Stimulated activated effector memory CD8-positive, alpha-beta T cell treated with anti-CD3 and anti-CD28 coated beads, Interleukin-12 subunit alpha, Interleukin-12 subunit beta, amount 100 ng/mL, for 72 hours (primary cell): ENCODE measurements at regions not wholly inside any gene's neighbourhood (a gene's known extent, or its start where the extent isn't known, plus 50 kb on each side); places are given as distances from the start of the nearest gene placed in this dataset.
"Not testable (repeated sequence)": the region's sequence is repeated elsewhere in the genome, so short reads cannot be mapped to it uniquely, and the experiment has no call there.

Source experiments
- ATAC-seq: fragments of 150-1000 bp; cut with Tn5 transposase; 2 replicates; pipeline ENCODE4 v1.10.0; 2021
- DNase-seq, 2 donors: peaks; one replicate each; pipeline ENCODE4 v3.0.0; 2021 to 2022; ENCODE audit warnings: low spot score in 2 of 2
- H3K27ac Mint-ChIP-seq: one replicate; pipeline ENCODE4 v1.8.0; 2022; ENCODE audit warnings: mild to moderate bottlenecking, mixed read lengths
- H3K36me3 Mint-ChIP-seq: one replicate; pipeline ENCODE4 v1.8.0; 2022; ENCODE audit warnings: mild to moderate bottlenecking, mixed read lengths
- H3K4me1 Mint-ChIP-seq: one replicate; pipeline ENCODE4 v1.8.0; 2022; ENCODE audit warnings: mixed read lengths
- H3K4me3 Mint-ChIP-seq: one replicate; pipeline ENCODE4 v1.8.0; 2022; ENCODE audit warnings: mild to moderate bottlenecking, mixed read lengths
- H3K9me3 Mint-ChIP-seq: one replicate; pipeline ENCODE4 v1.8.0; 2022; ENCODE audit warnings: mixed read lengths

DNA sequence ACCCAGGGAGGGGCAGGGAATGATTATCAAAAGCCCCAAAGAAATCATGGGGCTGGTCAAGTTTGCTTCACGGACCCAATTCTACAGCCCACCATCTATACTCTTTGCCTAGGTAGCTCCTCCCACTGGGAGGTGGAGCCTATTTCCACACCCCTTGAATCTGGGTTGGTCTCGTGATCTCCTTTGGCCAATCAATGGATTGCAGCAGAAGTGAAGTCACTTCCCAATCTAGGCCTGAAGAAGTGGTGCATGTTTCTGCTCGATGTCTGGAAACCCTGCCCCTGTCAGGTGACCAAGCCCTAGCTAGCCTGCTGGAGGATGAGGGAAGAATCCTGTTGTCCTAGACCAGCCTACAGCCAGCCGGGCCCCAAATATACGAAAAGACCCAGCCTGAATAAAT, 86.3 kb upstream of the ADGRE5 start:
- not testable (repeated sequence) for H3K4me3 Mint-ChIP-seq, H3K9me3 Mint-ChIP-seq, H3K27ac Mint-ChIP-seq, H3K4me1 Mint-ChIP-seq, H3K36me3 Mint-ChIP-seq
- DNase-seq (peak in 1 of 2 donors; percentile 52), ATAC-seq (peak; percentile 71)

DNA sequence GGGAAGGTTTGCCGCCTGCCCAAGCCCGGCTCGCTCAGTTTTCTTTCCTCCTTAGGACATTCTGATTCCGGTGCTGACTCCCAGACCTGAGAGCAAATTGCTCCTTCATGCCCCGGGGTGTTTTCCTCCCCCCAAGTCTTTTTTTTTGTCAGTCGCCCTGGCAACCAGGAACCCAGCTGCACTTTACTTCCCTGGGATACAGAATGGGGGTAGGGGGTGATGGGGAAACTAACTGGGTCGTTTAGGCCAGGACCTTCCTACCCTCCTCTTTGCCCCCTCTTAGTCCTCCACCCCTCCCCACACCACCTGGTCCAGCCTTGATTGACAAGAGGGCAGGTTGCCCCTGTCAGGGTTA, 87.5 kb upstream of the ADGRE5 start:
- H3K27ac Mint-ChIP-seq, H3K9me3 Mint-ChIP-seq, H3K4me1 Mint-ChIP-seq, H3K36me3 Mint-ChIP-seq, ATAC-seq, DNase-seq, H3K4me3 Mint-ChIP-seq: not testable (repeated sequence)

DNA sequence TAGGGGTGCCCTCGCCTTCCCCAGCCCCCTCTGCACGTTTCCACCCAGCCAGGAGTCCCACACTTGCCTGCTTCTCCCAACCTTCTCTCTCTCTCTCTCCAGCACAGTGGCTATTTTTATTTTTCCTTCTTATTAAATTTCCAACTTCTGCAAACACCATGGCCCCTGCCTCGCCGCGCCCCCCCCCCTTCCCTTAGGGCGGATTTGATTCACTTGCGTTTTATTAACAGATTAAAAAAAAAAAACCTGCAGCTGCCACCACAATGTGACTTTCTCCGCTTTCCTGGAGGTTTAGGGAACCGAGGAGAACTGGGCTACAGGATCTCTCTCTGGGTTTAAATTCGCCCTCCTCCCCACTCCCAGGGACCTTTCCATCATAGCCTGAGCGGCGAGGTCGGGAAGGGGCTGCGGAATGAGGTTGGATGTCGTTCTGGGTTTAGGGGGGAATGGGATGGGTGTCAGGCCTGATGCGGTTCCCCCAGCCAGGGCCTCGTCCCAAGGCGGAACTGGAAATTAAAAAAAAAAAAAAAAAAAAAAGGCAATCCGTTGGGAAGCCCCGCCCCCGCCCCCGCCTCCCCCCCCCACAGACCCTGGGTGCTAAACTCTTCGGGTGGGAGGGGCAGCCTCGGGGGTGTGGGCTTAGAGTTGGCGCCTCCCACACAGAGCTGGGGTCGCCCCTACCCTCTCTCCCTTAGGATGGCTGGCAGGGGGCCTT, 87.3 kb upstream of the ADGRL1 start:
- ATAC-seq, H3K4me1 Mint-ChIP-seq, H3K4me3 Mint-ChIP-seq, H3K9me3 Mint-ChIP-seq, H3K36me3 Mint-ChIP-seq, H3K27ac Mint-ChIP-seq, DNase-seq: not testable (repeated sequence)

DNA sequence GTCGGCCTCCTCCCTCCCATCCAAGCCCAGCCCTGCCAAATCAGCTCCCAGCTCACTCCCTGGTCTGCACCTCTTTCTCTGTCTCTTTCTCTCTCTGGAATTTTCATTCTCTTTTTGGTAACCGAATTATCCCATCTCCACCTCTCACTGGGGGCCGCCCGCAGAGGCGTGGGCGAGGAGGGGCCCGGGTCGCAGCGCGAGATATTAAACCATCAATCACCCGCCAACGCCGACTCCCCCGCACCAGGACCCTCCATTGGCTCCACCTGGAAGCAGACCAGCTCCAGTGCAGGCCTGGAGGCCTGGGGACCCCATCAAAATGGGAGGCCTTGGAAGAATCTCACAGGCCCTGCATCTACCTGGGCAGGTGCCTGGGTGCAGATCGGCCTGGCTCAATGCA, 83.8 kb upstream of the ADGRL1 start:
- H3K27ac Mint-ChIP-seq, H3K4me3 Mint-ChIP-seq, H3K9me3 Mint-ChIP-seq, H3K36me3 Mint-ChIP-seq, H3K4me1 Mint-ChIP-seq, ATAC-seq, DNase-seq: not testable (repeated sequence)

DNA sequence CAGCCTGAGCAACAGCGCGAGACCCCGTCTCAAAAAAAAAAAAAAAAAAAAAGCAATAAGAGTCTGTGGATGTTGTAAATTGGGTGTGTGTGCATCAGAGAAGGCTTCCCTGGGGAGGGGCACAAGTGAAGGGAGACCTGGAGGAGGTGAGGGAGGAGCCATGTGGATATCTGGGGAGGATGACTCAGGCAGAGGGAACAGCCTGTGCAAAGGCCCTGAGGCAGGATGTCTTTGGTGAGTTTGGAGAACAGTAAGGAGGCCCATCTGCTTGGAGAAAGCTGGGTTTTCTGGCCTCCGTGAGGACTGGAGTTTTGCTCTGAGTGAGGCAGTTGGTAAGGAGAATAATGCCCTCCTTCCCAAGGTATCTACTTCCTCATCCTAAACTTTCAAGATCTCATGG, 81.9 kb upstream of the ADGRL1 start:
- not testable (repeated sequence) for H3K9me3 Mint-ChIP-seq, H3K4me3 Mint-ChIP-seq, ATAC-seq, H3K27ac Mint-ChIP-seq, H3K36me3 Mint-ChIP-seq, DNase-seq
- H3K4me1 Mint-ChIP-seq = peaks cover 14% of the 10 kb centered on the region

DNA sequence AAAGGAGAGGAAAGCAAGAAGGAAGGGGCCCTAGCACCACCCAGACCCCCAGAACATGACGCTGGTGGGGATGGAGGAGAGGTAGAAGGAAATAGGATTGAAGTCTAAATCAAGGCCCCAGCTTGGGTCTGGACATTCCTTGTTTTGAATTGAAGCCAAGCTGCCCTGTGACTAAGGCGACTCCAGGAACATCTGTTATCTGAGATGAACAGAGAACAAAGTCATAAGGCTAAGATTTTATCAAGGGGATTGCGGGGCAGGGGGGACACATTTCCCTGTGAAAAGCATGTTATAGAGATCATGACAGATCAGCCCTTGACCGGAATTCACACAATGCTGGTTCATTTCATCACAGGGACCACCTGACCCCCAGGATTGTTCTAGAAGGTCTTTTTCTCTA, 80.6 kb upstream of the ADGRL1 start:
- not testable (repeated sequence) for H3K36me3 Mint-ChIP-seq, H3K9me3 Mint-ChIP-seq, DNase-seq, H3K4me3 Mint-ChIP-seq, H3K27ac Mint-ChIP-seq, ATAC-seq
- H3K4me1 Mint-ChIP-seq = peaks cover 14% of the 10 kb centered on the region

- peaks cover 14% of the 10 kb centered on the region for H3K4me1 Mint-ChIP-seq
- H3K27ac Mint-ChIP-seq, H3K36me3 Mint-ChIP-seq, H3K4me3 Mint-ChIP-seq, ATAC-seq, DNase-seq, H3K9me3 Mint-ChIP-seq: not testable (repeated sequence)
Observed at GRCh38 chr19:14285726-14286125, 79.8 kb upstream of the ADGRL1 start.

DNA sequence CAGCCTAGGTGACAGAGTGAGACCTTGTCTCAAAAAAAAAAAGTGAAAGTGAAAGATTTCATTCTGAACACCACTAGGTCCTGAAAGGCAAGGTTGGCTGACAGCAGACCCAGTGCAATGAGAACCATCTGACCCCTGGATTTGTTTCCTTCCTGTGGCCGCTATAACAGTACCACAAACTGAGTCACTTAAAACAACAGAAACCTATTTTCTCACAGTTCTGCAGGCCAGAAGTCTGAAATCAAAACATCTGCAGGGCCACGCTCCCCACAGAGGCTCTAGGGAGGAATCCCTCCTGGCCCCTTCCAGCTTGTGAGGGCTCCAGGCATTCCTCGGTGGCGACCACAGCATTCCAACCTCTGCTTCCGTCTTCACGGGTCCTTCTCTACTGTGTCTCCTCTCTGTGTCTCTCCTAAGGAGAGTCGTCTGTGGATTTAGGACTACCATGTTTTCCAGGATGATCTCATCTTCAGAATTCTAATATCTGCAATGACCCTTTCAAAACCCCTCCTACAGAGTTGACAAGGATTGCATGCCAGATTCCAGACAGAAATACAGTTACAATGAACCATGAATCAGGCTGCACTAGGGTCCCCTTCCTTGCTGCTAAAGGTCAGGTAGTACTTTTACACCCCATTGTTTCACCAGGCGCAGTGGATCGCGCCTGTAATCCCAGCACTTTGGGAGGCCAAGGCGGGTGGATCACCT, 78.0 kb upstream of the ADGRL1 start:
- peak in 1 of 2 donors; percentile 53 for DNase-seq

DNA sequence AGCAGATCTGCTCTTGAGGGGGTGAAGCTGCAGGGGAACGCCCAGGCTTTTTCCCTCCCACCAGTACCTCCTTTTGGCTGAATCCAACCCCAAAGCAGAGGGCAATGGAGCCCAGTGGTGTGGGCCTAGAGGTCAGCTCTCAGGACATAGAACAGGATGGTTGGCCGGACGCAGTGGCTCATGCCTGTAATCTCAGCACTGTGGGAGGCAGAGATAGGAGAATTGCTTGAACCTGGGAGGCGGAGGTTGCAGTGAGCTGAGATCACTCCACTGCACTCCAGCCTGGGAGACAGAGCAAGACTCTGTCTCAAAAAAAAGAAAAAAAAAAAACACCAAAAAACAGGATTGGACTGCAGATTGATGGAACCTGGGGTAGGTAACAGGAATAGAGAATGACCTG, 73.3 kb upstream of the ADGRL1 start:
- not testable (repeated sequence) for H3K36me3 Mint-ChIP-seq, DNase-seq, H3K4me3 Mint-ChIP-seq, ATAC-seq, H3K27ac Mint-ChIP-seq, H3K9me3 Mint-ChIP-seq
- H3K4me1 Mint-ChIP-seq = peaks cover 19% of the 10 kb centered on the region

More for the DNA sequence above, 78.0 kb upstream of the ADGRL1 start:
- not testable (repeated sequence) for H3K9me3 Mint-ChIP-seq, H3K27ac Mint-ChIP-seq, H3K36me3 Mint-ChIP-seq
- Mint-ChIP-seq H3K4me1 (peaks cover 14% of the 10 kb centered on the region), H3K4me3 (peak overlapping the region; percentile 32)
- ATAC-seq = peak; percentile 98

DNA sequence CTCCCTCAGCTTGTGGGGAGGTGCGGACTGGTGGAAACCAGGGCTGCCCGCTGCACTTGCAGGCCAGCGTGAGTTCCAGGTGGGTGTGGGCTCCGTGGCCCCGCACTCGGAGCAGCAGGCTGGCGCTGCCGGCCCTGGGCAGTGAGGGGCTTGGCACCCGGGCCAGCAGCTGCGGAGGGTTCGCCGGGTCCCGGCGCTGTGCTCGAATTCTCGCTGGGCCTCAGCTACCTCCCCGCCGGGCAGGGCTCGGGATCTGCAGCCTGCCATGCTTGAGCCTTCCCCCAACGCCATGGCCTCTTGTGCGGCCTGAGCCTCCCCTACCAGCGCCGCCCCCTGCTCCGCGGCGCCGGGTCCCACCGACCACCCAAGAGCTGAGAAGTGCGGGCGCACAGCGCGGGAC, 71.6 kb upstream of the ADGRL1 start:
- H3K27ac Mint-ChIP-seq = no peak overlapping the region
- H3K9me3 Mint-ChIP-seq = peaks cover 6% of the 10 kb centered on the region
- DNase-seq (no peak), ATAC-seq (no peak)
- no peak overlapping the region for H3K4me3 Mint-ChIP-seq
- H3K4me1 Mint-ChIP-seq = peaks cover 13% of the 10 kb centered on the region
- H3K36me3 Mint-ChIP-seq = peaks cover 7% of the 10 kb centered on the region

DNA sequence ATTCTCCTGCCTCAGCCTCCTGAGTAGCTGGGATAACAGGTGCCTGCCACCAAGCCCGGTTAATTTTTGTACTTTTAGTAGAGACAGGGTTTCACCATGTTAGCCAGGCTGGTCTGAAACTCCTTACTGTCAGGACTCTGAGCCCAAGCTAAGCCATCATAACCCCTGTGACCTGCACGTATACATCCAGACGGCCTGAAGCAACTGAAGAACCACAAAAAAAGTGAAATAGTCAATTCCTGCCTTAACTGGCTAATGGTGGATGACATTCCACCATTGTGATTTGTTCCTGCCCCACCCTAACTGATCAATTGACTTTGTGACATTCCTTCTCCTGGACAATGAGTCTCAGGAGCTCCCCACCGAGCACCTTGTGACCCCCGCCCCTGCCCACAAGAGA, 69.9 kb upstream of the ADGRL1 start:
- H3K9me3 Mint-ChIP-seq, H3K36me3 Mint-ChIP-seq, ATAC-seq, DNase-seq, H3K4me3 Mint-ChIP-seq: not testable (repeated sequence)
- H3K4me1 Mint-ChIP-seq = peaks cover 13% of the 10 kb centered on the region
- peak overlapping the region; percentile 82 for H3K27ac Mint-ChIP-seq

- H3K4me3 Mint-ChIP-seq = no peak overlapping the region
- H3K4me1 Mint-ChIP-seq = peaks cover 13% of the 10 kb centered on the region
- DNase-seq = no peak
- peaks cover 6% of the 10 kb centered on the region for H3K9me3 Mint-ChIP-seq
- H3K27ac Mint-ChIP-seq = no peak overlapping the region
- ATAC-seq = no peak
- H3K36me3 Mint-ChIP-seq = peaks cover 6% of the 10 kb centered on the region
Observed at GRCh38 chr19:14272623-14273022, 66.7 kb upstream of the ADGRL1 start.

DNA sequence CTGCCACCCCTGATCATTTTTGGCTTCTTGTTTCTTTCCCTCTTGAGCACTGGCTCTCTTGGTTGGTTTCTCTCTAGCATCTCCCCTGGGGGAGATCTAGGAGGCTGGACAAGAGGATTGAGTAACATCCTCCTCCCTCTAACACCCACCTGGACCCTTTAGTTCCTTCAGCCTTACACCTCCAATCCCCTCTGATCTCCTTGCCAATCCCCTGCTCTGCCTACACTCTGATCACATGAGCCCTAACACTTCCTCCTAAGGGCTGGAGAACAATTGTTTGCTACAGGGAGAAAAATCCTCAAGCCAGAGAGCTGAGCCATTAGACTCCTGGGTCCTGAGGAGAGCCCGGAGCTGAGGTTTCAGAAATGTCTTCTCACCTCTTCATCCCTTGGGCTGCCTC, 65.9 kb upstream of the ADGRL1 start:
- ATAC-seq (no peak), DNase-seq (no peak)
- H3K36me3 Mint-ChIP-seq = peaks cover 6% of the 10 kb centered on the region
- no peak overlapping the region for H3K27ac Mint-ChIP-seq
- peaks cover 6% of the 10 kb centered on the region for H3K9me3 Mint-ChIP-seq
- peaks cover 13% of the 10 kb centered on the region for H3K4me1 Mint-ChIP-seq
- no peak overlapping the region for H3K4me3 Mint-ChIP-seq

DNA sequence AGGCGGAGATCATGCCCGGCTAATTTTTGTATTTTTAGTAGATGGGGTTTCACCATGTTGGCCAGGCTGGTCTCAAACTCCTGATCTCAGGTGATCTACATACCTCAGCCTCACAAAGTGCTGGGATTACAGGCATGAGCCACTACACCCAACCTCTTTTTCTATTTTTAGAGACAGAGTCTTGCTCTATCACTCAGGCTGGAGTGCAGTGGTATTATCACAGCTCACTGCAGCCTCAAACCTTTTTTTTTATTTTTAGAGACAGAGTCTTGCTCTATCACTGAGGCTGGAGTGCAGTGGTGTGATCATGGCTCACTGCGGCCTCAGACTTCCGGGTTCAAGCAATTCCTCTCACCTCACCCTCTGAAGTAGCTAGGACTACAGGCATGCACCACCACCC, 64.6 kb upstream of the ADGRL1 start:
- H3K27ac Mint-ChIP-seq = not testable (repeated sequence)

GRCh38 chr19:14267224-14267741, 61.3 kb upstream of the ADGRL1 start:
- H3K27ac Mint-ChIP-seq = no peak overlapping the region
- ATAC-seq (no peak), DNase-seq (no peak)
- H3K4me1 Mint-ChIP-seq = no peaks in the 10 kb centered on the region
- H3K4me3 Mint-ChIP-seq = no peak overlapping the region
- peaks cover 6% of the 10 kb centered on the region for H3K36me3 Mint-ChIP-seq
- H3K9me3 Mint-ChIP-seq = no peaks in the 10 kb centered on the region

More for the DNA sequence above, 64.6 kb upstream of the ADGRL1 start:
- H3K9me3 Mint-ChIP-seq, H3K4me3 Mint-ChIP-seq, ATAC-seq, DNase-seq, H3K36me3 Mint-ChIP-seq: not testable (repeated sequence)
- peaks cover 13% of the 10 kb centered on the region for H3K4me1 Mint-ChIP-seq

DNA sequence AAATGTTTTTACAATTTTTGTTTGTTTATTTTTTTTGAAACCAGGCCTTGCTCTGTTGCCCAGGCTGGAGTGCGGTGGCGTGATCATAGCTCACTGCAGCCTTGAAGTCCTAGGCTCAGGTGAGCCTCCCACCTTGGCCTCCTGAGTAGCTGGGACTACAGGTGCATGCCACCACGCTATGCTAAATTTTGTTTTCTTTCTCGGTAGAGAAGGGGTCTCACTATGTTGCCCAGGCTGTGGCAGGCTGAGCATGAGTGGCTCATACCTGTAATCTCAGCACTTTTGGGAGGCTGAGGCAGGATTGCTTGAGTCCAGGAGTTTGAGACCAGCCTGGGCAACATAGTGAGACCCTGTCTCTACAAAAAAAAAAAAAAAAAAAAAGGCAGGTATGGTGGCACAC, 60.2 kb upstream of the ADGRL1 start:
- not testable (repeated sequence) for H3K9me3 Mint-ChIP-seq, DNase-seq, H3K4me1 Mint-ChIP-seq, H3K36me3 Mint-ChIP-seq, ATAC-seq, H3K4me3 Mint-ChIP-seq, H3K27ac Mint-ChIP-seq
